ENCODE measurements at regions not wholly inside any gene's neighbourhood (a gene's known extent, or its start where the extent isn't known, plus 50 kb on each side); places are given as distances from the start of the nearest gene placed in this dataset.

DNA sequence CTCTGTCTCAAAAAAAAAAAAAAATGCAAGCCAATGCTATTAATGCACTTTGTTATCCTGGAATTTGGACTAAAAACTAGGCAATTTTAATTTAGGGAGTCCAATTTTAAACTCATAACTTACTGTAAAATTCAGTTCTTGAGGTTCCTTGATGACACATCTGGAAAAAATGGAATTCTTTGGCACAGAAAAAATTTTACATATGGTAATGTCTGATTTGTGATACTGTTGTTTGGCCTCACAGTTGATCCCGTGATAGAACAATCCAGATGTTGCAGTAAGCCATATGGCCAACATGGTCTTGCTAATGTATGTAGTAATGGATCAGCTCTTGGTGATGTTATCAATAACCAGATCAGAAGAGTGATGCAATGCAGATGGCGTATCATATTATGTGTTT is 1089.8 kb downstream of the FLRT2 start:
- no peak for DNase-seq
- intact Hi-C loops (cut with micrococcal nuclease): no loop called here
- Histone ChIP-seq H3K9me3 (replicated peaks) (no peaks in the 10 kb centered on the region), H3K4me3 (no peak overlapping the region), H3K36me3 (no peaks in the 10 kb centered on the region), H3K27me3 (ENCODE audit: low read depth) (no peaks in the 10 kb centered on the region), H3K4me1 (no peaks in the 10 kb centered on the region), H3K27ac (replicated peaks) (no peak overlapping the region)
- TF ChIP-seq, protein P1, sequence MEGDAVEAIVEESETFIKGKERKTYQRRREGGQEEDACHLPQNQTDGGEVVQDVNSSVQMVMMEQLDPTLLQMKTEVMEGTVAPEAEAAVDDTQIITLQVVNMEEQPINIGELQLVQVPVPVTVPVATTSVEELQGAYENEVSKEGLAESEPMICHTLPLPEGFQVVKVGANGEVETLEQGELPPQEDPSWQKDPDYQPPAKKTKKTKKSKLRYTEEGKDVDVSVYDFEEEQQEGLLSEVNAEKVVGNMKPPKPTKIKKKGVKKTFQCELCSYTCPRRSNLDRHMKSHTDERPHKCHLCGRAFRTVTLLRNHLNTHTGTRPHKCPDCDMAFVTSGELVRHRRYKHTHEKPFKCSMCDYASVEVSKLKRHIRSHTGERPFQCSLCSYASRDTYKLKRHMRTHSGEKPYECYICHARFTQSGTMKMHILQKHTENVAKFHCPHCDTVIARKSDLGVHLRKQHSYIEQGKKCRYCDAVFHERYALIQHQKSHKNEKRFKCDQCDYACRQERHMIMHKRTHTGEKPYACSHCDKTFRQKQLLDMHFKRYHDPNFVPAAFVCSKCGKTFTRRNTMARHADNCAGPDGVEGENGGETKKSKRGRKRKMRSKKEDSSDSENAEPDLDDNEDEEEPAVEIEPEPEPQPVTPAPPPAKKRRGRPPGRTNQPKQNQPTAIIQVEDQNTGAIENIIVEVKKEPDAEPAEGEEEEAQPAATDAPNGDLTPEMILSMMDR (IDR thresholded peaks at IDR 0.05; ENCODE audit: borderline replicate concordance): no peak

- Histone ChIP-seq H3K4me3 (no peak overlapping the region), H3K36me3 (no peaks in the 10 kb centered on the region), H3K4me1 (no peaks in the 10 kb centered on the region), H3K27me3 (ENCODE audit: low read depth) (no peaks in the 10 kb centered on the region), H3K27ac (replicated peaks) (no peak overlapping the region), H3K9me3 (replicated peaks) (no peaks in the 10 kb centered on the region)
- no peak for DNase-seq
- TF ChIP-seq, protein P1 (IDR thresholded peaks at IDR 0.05; ENCODE audit: borderline replicate concordance): no peak
- intact Hi-C loops (cut with micrococcal nuclease): no loop called here
These were observed 1083.8 kb downstream of the FLRT2 start for GRCh38 chr14:86613786-86614185.

DNA sequence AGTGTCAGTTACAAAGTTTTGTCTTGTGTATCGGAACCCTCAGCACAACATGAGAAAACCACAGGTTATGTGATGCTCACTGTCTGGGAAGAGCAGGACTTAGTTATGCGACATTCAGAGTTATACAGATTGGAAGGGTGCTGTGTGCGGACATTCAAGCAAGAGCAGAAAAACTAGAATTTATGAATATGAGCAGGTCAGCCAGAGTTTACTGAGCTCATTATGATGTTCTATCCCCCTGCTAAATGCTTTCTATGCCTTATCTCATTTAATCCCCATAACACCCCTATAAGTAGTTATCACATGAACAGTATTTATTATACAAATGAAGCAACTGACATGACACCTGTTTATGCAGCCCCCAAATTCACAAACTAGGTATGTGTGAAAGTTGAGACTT is 1083.2 kb downstream of the FLRT2 start:
- no peaks in the 10 kb centered on the region for H3K9me3 ChIP-seq (replicated peaks)
- no peak for DNase-seq
- intact Hi-C loops (cut with micrococcal nuclease): no loop called here
- no peaks in the 10 kb centered on the region for H3K36me3 ChIP-seq
- H3K27ac ChIP-seq (replicated peaks): no peak overlapping the region
- TF ChIP-seq, protein P1 (IDR thresholded peaks at IDR 0.05; ENCODE audit: borderline replicate concordance): no peak
- no peaks in the 10 kb centered on the region for H3K4me1 ChIP-seq
- H3K4me3 ChIP-seq: no peak overlapping the region
- H3K27me3 ChIP-seq (ENCODE audit: low read depth): no peaks in the 10 kb centered on the region

DNA sequence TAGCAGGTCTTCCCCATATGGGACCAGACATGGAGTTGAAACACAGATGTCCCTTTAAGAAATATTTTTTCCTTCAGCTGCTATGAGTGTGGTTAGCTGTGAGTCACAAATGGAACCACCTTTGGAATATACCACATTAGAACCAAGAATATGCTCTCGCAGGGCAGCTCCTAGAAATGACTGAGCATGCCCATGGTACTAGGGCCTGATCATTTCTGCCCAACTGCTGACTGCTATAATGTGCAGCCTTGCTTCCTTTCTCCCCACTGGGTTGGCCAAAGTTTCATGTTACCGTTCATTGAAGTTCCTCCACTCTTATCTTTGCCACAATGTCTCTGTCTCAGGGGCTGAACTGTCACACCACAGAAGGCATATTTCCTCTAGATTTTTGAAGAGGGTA is 1074.6 kb downstream of the FLRT2 start:
- no peaks in the 10 kb centered on the region for H3K27me3 ChIP-seq (ENCODE audit: low read depth)
- DNase-seq: no peak
- no peak overlapping the region for H3K27ac ChIP-seq (replicated peaks)
- no peaks in the 10 kb centered on the region for H3K4me1 ChIP-seq
- intact Hi-C loops (cut with micrococcal nuclease): no loop called here
- TF ChIP-seq, protein P1 (IDR thresholded peaks at IDR 0.05; ENCODE audit: borderline replicate concordance): no peak
- H3K36me3 ChIP-seq: no peaks in the 10 kb centered on the region
- H3K9me3 ChIP-seq (replicated peaks): peaks cover 6% of the 10 kb centered on the region
- no peak overlapping the region for H3K4me3 ChIP-seq

- intact Hi-C loops (cut with micrococcal nuclease): no loop called here
- Histone ChIP-seq H3K9me3 (replicated peaks) (peaks cover 6% of the 10 kb centered on the region), H3K27me3 (ENCODE audit: low read depth) (no peaks in the 10 kb centered on the region), H3K4me1 (no peaks in the 10 kb centered on the region), H3K4me3 (no peak overlapping the region), H3K36me3 (no peaks in the 10 kb centered on the region), H3K27ac (replicated peaks) (no peak overlapping the region)
- TF ChIP-seq, protein P1 (IDR thresholded peaks at IDR 0.05; ENCODE audit: borderline replicate concordance): no peak
- DNase-seq: no peak
These were observed 1072.3 kb downstream of the FLRT2 start for GRCh38 chr14:86602263-86602662.

GRCh38 chr14:86601813-86602212 is 1071.9 kb downstream of the FLRT2 start:
- DNase-seq: no peak
- no peaks in the 10 kb centered on the region for H3K27me3 ChIP-seq (ENCODE audit: low read depth)
- no peak overlapping the region for H3K4me3 ChIP-seq
- intact Hi-C loops (cut with micrococcal nuclease): no loop called here
- H3K27ac ChIP-seq (replicated peaks): no peak overlapping the region
- H3K36me3 ChIP-seq: no peaks in the 10 kb centered on the region
- H3K4me1 ChIP-seq: no peaks in the 10 kb centered on the region
- peaks cover 6% of the 10 kb centered on the region for H3K9me3 ChIP-seq (replicated peaks)
- TF ChIP-seq, protein P1 (IDR thresholded peaks at IDR 0.05; ENCODE audit: borderline replicate concordance): no peak
